HG03378 (cell line): ENCODE measurements at regions not wholly inside any gene's neighbourhood (a gene's known extent, or its start where the extent isn't known, plus 50 kb on each side); places are given as distances from the start of the nearest gene placed in this dataset.
A peak's percentile ranks its signal among the peaks of the same experiment; 100 is the strongest.

Experiments
- ATAC-seq: cut with Tn5 transposase; IDR thresholded peaks from one replicate; pipeline ENCODE4 v1.9.1; 2021; ENCODE audit warnings: mild to moderate bottlenecking, moderate library complexity; ENCODE audit not compliant: unreplicated experiment

DNA sequence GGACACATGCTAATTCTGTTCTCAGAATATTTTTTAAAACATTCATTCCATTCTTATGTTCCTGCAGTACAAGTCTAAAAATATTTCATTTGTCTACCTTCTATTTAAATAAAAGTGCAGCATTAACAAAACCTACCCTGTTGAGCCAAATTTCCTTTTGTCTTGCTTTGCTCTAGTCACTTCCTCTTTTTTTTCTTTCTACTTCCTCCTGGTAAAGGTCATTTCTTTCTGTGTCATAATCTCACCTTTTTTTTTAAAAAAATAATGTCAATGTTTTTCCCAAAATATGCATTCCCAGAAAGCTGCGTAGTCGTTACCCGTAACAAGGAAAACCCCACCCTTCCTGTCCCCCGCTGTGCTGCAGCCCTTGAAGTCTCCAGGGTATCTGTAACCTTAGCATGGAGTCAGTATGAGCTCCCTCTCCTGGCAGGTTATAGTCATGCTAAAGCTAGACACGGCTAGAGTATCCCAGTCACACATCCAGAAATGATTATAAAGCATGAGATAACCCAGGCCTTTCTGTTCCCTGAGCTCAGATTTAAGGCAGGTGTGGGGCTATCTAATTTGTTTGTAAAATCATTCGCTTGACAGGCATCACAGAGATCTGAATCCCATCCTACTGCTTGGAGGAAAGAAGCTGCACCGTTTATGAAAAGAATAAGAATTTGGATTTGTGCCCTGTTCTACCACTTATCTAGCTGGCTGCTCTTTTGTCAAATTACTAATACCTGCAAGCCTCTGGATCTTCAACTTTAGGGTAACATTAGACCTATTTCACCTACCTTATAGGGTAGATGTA, 51.1 kb upstream of the EED start:
- peak; percentile 90 for ATAC-seq

DNA sequence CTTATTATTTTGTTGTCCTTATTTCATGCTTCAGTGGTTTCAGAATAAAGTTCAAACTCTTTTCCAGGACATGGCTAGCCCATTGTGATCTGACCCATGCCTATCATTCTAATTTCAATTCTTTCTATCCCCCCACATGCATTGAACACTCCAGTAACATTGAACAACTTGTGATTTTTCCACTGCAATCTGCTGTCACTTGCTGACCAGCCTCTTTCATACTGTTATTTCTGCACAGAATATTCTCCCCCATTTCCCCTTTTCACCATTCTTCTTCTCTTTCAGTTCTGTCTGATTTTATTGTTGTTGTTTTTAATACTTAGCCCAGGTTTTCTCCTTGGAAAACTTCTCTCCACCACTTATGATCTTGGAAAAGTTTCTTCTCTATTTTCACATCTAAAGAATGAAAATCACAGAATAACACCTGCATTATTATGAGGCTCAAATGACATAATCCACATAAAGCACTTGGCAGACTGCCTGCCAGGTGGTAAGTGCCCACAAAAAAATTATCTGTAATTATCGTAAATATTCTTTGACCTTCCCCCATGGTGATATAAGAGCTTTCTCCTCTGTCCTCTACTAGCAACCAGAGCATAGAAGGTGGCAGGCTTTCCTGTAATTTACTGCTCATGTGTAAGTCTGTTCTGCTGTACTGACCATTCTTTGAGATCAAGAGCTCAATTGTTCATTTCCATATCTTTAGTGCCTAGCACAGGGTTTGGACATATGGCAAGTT, 51.9 kb upstream of the EED start:
- ATAC-seq: peak; percentile 2

DNA sequence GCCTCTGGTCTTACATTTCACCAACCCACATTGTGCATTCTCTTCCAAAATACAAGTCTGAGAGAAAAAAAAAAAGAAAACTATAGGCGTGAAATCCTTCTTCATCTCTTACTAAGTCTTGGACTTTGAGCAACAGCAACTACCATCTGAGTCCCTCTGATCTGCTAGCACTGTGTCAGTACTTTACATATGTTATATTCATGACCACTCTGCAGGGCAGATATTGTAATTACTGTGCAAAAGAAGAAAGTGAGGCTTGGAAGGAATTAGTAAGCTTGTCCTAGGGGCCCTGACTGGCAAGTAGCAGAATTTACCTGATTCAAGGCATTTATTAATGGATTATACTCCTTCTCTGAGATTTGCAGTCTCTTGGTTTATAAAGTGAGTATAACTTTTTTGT, 52.7 kb upstream of the EED start:
- no peak for ATAC-seq

DNA sequence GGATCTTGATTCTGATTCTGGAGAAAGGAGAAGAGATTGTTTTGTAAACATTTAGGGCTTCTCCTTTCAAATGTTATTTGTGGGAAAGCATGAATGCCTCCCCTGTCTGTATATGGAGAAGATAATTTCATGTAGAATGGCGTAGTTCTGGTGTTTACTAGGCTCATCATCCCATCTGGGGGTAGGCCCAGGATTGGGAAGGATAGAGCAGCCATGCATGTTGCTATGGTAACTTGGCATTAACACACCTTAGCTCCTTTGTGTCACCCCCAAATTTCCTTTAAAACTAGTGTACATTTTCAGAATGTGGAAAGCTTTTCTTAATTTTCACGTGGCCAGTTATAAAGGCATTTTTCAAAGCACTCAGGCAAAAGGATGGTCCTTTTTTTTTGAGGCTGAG, 57.5 kb upstream of the EED start:
- ATAC-seq: no peak

DNA sequence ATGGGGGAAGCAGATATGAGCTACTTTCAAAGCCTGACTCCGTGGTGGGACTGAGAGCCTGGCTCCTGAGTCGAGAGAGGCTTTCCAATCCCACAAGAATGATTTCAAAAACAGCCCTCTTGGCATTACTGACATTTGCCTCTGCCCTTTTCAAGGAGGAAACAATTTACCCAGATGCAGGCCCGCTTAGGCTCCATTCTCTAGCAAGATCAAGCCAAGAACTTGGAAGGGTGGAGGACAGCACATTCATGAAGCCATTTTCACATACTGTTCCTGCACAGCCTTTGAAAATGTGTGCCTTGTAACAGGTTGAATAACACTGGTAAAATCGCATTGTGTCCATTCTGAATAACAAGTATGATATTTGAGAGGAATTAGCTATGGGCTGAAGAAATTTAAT, 58.2 kb upstream of the EED start:
- no peak for ATAC-seq

DNA sequence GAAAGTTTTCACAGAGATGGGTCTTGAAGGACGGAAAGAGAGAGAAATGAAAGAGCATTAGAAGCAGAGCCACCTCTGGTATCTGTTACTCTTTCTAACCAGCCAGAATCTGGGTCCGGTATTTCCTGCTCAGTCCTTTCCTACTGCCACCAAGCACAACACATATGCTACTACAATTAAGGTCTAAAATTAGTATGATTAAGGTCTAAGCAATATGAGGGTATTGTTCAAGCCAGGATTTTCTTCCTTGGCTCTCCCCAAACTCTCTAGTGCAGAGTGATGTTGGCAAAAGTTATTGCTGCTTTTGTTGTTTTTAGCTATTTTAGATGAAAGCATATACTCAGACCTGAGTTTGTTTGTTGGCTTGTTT, 59.2 kb upstream of the EED start:
- ATAC-seq: no peak

DNA sequence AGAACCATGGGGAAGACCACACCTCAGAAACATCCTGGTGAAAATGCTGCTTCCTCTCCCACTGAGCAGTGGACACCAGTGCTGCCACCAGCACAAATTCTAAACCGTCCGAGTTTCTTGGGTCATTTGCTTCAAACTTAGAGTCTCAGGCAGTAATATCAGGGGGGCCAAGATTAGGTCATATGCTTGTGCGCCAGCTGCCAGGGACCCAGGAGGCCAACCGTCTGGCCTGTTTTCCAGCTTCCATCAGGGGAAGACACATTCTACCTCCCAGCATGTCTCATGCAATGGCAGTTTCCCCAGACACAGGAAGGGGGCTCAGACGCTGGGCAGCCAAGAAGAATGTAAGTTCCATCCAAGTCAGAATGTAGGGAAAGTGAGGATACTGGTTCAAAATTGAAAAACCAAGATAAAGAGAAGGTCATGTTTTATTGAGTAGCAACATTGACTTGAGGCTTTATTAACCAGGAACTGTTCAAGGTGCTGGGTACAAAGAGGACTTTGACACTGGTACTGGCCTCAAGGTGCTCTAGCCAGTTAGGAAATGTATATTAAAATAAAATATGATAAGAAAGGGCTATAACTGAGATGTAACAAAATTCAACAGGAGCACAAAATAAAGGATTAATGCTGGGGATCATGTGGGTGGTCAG, 59.7 kb upstream of the EED start:
- ATAC-seq: no peak

DNA sequence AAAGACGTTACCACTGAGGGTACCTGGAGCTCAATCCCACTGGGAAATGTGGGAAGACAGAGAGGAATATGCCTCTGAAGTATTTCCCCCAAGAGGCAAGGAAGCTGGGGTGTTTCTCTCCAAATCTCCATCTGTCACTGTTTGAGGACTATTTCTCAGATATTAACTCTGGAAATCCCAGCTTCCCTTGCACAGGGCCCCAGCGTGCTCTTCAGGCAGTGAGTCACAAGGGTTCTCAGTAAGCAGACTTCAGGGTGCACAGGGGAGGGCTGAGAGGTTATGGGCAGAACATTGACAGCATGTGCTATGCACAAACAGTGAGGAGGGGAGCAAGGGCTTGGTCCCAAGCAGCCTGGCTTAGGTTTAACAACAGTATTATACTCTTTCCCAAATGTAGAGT, 60.9 kb upstream of the EED start:
- ATAC-seq: peak; percentile 48

DNA sequence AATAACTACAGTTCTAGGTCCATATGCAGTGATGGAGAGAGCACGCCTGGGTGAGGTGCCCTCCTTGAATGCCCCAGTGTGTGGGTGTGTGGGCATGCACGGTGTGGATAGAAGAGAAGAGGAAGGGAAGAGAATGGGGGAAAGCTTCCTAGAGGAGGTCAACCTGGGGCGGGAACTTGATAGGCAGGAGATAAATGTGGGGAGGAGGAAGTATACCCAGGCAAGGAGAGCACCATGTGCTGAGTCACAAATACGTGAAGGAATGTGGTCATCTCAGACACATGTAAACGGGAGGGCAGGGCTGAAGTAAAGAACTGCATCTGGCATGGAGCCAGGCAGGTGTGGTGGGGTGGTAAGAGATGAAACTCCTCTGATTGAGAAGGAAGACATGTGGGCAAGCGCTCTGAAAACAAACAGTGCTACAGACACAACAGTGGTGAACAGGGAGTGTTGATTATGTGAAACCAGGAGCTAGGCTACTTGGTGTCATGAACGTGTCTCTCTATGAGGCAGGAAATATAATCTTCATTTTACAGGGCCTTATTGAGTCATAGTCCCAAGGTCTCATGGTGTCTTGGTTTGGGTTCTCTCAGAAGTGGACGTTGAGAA, 61.5 kb upstream of the EED start:
- peak; percentile 84 for ATAC-seq

DNA sequence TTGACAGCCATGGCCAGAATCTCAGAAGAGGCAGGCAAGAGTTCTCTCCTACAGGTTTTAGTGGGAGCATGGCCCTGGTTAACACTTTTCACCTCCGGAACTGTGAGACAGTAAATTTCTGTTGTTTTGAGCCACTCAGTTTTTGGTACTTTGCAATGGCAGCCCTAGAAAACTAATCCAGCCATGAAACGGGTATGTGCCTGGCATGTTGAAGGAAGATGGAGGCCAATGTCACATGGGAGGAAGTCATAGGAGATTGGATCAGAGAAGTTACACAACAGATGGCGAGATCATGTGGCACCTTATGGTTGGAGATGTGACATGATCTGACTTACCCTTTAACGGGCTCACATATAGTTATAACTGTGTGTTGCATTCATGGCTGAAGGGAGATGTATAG, 63.2 kb upstream of the EED start:
- no peak for ATAC-seq

DNA sequence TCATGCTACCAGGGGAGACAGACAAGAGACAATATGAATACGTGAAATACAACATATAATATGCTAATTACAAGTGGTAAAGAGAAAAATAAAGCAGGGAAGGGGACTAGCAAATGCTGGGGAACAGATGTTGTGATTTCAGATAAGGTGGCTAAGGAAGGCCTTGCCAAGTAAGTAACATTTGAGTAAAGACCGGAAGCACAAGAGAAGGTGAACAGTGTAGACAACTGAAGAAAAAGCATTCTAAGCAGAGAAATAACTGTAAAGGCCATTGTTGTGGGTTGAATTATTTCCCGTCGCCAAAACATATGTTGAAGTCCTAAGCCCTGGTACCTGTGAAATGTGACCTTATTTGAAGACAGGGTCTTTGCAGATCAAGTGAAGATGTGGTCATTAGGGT, 63.7 kb upstream of the EED start:
- no peak for ATAC-seq

DNA sequence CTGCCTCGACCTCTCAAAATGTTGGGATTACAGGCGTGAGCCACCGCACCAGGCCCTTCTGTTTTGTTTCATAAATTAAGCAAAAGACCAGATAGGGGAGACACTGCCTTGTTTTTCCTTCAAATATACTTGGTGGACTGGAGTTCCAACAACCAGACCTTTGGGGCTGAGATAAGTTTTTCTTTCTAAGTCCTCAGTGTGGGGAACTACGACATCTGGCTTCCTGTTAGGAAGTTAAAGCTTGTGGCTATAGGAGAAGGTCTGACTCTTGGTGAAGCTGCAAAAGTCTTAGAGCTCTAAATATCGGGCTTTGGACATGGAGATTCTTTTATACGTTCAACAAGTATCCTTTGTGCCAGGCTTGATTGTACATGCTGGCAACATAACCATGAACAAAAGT, 64.1 kb upstream of the EED start:
- ATAC-seq: no peak

DNA sequence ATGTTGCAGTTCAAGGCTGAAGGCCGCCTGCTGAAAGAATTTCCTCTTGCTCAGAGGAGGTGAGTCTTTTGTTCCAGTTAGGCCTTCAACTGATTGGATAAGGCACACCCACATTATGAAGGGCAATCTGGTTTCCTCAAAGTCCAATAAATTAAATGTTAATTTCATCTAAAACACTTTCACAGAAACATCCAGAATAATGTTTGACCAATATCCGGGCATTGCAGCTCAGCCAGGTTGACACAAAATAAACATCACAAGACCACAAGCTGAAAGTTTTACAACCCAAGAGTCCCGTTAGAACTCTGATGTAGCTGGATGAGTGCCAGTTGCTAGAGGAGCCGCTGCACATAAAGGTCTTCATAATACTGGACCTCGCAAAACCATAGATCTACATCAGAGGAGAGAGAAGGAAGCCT, 64.9 kb upstream of the EED start:
- no peak for ATAC-seq

DNA sequence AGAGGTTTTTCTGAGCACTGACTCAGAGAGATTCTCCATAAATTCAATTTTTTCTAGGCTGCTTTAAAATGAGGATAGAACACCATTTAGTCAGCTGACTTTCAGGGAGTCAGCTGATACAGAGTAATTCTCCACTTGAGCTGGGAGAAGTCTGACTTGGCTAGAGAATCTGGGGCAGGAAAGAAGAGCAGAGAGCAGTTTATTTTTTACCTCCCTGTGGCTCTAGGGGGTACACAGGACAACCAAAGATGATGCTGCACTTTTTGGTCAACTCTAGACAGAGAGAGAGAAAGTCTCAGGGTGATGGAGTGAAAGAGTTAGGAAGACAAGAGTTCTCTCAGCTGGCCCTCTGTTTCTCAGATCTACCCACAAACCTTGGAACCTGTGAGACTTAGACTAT, 67.3 kb upstream of the EED start:
- ATAC-seq: no peak

DNA sequence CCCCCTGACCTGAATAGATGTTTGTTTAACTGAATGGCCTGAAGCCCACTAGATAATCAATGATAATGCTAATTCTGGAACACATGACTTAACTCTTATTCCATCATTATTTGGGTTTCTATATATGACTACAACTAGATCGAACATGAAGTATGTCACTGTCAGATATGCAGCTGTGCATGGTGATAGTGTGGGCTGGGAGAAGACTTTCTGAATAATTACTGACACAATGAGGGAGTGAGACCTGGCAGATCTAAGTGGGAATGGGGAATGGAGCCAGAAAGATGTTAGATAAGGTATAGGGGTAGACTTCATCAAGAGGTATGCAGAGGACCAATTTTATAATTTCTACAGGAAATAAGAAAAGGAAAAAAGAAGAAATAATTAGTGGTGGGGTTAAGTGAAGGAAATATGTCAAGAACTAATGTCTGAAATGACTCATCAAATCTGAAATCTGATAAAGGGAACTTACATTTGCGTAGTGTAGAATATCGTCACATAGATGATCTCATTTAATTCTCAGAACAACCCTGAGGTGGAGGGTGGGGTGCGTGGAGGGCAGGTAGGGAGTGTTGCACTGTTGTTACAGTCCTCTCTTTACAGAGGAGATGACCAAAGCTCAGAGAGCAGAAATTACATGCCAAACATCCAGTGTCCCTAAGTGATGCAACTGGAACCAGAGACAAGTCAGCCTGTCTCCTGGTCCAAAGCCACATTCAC, 68.2 kb upstream of the EED start:
- ATAC-seq: peak; percentile 87

DNA sequence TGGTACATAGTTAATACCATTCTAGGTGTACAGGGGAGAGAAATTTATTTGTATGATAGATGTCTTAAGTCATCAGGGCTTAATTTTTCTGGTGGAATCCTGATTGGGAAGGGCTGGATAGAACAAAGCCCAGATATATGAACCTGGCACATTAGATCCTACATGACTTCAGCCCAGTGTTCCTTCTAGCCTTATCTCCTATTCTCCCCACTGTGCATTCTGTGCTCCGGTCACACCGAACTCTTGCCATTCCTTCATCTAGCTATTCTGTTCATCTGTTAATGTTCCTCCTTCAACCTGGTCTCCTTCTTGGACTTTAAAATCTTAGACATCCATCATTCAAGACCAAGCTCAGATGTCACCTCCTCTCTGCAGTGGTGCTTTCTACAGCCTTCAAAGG, 68.9 kb upstream of the EED start:
- no peak for ATAC-seq

DNA sequence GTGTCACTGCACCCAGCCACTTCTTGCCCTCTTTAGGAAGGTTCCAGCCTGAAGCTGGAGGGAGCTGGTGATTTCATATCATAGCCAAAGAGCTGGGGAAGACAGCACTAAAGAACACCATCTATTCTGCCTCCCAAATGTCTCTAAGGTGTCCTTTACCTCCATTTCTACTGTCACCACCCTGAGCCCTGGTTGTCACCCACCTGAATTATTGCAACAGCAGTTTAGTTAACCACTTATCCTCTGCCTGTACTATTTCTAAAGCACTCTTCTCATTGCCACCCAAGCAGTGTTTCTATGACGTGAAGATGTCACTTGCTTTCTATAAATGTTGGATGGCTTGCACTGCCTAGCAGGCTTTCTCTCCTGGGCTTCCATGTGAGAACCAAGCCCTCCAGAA, 69.4 kb upstream of the EED start:
- no peak for ATAC-seq

DNA sequence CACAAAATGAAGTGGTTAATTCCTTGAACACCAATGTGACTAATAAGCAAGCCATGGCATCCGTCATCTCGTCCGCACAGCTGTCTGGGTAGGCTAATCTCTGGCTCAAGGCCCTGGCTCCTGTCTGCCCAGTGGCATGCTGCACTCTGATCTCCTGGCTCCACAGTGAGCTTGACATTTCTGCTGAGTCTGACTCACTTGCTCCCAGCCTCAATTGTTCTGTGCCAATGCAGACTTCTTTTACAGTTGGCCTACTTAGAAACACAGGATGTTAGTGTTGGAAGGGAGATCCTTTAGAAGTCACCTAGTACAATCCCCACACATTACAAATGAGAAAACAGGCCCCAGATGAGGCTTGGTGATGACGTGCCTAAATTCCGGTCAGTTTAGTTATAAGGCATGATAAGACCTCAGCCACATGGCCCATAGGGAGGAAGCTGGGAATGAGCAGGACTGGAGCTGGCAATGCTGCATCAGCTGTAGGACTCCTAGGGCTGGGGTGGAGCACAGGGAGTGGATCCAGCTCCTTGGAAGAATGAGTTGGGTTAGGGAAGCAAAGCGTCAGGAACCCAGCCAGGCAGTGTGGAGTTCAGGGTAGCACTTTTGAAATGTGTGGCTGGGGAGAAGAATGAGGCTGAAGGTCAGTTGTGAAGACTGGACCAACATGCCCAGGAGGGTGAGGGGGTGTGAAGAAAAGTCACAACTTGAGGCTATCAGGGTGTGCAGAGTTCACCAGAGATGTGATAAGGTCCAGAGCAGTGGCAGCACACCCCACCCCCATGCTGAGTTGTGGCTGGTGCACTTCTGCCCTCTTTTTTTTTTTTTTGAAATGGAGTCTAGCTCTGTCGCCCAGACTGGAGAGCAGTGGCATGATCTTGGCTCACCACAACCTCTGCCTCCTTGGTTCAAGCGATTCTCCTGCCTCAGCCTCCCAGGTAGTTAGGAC, 70.2 kb upstream of the EED start:
- ATAC-seq: no peak

DNA sequence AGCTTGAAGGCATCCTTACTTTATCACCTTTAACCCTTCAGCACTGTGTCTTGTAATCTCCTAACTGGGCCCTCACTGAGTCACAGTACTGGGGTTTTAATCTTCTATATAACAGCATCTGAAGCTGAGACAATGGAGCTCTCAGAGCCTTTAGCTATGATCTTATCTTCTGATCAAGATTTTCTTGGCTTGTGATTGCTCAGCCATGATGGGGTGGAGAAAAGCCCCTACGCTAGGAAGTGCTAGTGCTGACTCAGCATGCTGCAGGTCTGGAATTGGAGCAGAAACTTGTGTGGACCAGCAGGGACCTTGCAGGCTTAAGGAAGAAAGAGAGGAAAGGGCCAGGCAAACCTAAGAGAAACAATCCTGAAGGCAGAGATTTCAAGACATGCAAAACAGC, 71.7 kb upstream of the EED start:
- ATAC-seq: no peak

DNA sequence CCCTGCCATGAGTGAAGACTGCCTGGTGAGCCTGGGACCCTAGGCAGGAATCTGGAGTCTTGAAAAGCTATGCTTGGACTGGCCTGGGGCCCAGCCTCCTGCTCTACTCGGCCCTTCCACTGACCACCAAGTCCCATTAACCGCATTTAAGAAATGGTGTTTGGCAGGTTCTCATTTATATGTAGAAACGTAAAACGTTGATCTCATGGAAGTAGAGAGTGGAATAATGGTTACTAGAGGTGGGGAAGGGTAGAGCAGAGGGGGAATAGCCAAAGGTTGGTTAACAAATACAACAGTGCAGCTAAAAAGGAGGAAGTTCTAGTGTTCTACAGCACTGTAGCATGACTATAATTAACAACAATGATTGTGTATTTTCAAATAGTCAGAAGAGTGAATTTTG, 72.9 kb upstream of the EED start:
- ATAC-seq: no peak
